BJ (cell line): ENCODE measurements at regions not wholly inside any gene's neighbourhood (a gene's known extent, or its start where the extent isn't known, plus 50 kb on each side); places are given as distances from the start of the nearest gene placed in this dataset.

ENCODE experiments used
- CTCF ChIA-PET: fragments of 350-600 bp; formaldehyde crosslinking; extraction: SDS; loops from one replicate; lab custom pipeline; 2021; ENCODE audit warnings: antibody characterized with exemption, inconsistent platforms; lab: Yijun Ruan, JAX
- POLR2A ChIA-PET: fragments of 300-600 bp; sonication (Branson Sonifier 250); formaldehyde crosslinking; extraction: SDS; loops from one replicate; lab custom pipeline; 2021; ENCODE audit warnings: antibody characterized with exemption; lab: Charles Lee
- DNase-seq: peaks from one replicate; pipeline ENCODE4 v3.0.0-alpha.2; 2011; ENCODE audit warnings: low read depth
- H3K27me3 ChIP-seq: 2 replicates; pipeline ENCODE4 v1.6.0; 2011; ENCODE audit warnings: low read length; ENCODE audit not compliant: control insufficient read depth, insufficient read depth
- H3K36me3 ChIP-seq: 2 replicates; pipeline ENCODE4 v1.5.1; 2011; ENCODE audit warnings: low read length; ENCODE audit not compliant: control insufficient read depth, insufficient read depth
- H3K4me3 ChIP-seq: 2 replicates; pipeline ENCODE4 v1.5.1; 2011; ENCODE audit warnings: low read depth, mild to moderate bottlenecking, control low read depth, low read length
- CTCF ChIP-seq: IDR thresholded peaks from 2 replicates; pipeline ENCODE4 v1.5.1; 2011; ENCODE audit warnings: low read depth, mild to moderate bottlenecking, control low read depth, inconsistent platforms, low read length, moderate library complexity; ENCODE audit not compliant: insufficient read depth

DNA sequence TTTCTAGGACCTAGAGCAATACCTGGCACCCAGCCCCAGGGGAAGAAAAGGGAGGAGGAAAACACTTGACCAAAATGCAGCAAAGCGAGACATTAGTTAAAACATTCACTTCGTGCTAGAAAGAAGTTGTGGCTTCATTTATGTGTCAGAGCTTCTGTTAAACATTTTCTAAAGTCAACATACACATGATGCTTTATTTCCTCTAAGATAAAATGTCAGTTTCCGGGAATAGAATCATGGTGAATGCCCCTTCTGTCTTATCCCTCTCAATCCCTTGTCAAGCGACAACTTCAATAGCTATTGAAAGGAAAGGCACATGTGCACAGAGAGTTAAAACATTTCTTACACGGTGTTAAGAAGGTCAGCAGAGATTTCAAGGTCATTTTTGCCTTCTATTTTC lies 404.6 kb upstream of the CWC22 start:
- DNase-seq, result no peak

DNA sequence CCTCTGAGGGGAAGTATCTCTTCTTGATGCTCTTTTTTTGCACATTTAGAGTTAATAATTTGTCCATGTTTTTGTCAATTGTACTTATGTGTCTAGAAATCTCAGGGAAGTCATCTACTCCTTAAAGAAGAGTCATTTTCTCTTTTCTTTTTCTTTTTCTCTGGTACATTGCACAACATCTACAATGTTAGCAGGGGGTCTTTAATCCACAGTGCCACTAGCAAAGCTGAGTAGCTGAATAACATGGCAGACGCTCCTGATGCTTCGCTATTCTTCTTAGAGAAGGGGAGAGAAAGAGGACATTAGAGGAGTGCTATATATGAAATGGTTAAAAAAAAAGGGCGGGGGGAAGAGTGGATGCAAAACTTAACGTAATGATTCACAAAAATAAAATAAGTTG lies 399.6 kb upstream of the CWC22 start:
- no peaks in the 10 kb centered on the region for H3K36me3 ChIP-seq
- TF ChIP-seq CTCF, result no peak
- DNase-seq, result no peak
- no peaks in the 10 kb centered on the region for H3K27me3 ChIP-seq
- CTCF ChIA-PET, result interaction anchor here (1.4 kb wide), 1 partner anchor 19 kb away, joined by 3 read pairs; no protein-coding TSS in a partner anchor
- H3K4me3 ChIP-seq, result no peak overlapping the region
- POLR2A ChIA-PET, result no interaction called here

More for the DNA sequence above, 404.6 kb upstream of the CWC22 start:
- TF ChIP-seq CTCF, result no peak
- no peaks in the 10 kb centered on the region for H3K36me3 ChIP-seq
- no peak overlapping the region for H3K4me3 ChIP-seq
- CTCF ChIA-PET, result no interaction called here
- H3K27me3 ChIP-seq, result no peaks in the 10 kb centered on the region
- POLR2A ChIA-PET, result no interaction called here

DNA sequence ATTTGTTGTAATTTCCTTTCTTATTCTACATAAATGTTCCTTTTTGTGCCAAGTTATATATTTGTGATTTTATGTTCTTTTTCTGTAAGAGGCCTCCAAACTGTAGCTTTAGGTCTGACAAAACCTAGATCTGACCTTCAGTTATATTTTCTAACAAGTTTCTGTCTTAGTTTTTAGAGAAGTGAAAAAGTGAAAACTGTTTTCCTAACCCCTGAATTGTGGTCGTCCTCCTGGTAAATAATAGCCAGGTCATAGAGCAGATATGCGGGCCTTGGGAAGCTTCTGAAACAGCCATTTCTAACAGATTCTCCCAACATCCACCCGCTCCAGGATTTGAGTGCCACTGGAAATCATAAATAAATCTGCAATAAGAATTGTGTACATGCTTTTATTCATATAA lies 398.4 kb upstream of the CWC22 start:
- no peaks in the 10 kb centered on the region for H3K36me3 ChIP-seq
- H3K27me3 ChIP-seq, result no peaks in the 10 kb centered on the region
- no peak for TF ChIP-seq CTCF
- no peak for DNase-seq
- POLR2A ChIA-PET, result no interaction called here
- H3K4me3 ChIP-seq, result no peak overlapping the region
- CTCF ChIA-PET, result interaction anchor here (1.4 kb wide), 1 partner anchor 18 kb away, joined by 3 read pairs; no protein-coding TSS in a partner anchor

DNA sequence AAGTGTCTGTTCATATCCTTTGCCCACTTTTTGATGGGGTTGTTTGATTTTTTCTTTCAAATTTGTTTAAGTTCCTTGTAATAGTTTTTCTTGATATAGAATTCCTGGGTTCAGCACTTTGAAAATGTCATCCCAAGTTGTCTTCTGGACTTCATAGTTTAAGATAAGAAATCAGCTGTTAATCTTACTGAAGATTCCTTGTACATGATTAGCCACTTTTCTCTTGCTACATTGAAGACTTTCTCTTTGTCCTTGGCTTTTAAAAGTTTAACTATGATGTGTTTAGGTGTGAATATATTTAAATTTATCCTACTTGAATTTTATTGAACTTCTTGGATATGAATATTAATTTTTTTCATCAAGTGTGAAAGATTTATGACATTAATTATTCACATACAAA lies 387.2 kb upstream of the CWC22 start:
- no peak for DNase-seq
- no peak for TF ChIP-seq CTCF
- ChIA-PET CTCF (no interaction called here), POLR2A (no interaction called here)
- no peak overlapping the region for H3K4me3 ChIP-seq
- H3K27me3 ChIP-seq, result no peaks in the 10 kb centered on the region
- no peaks in the 10 kb centered on the region for H3K36me3 ChIP-seq

GRCh38 chr2:180385601-180386201 lies 378.6 kb upstream of the CWC22 start:
- DNase-seq, result peak; percentile 62
- ChIA-PET POLR2A (no interaction called here), CTCF (no interaction called here)
- no peaks in the 10 kb centered on the region for H3K36me3 ChIP-seq
- no peak overlapping the region for H3K4me3 ChIP-seq
- no peak for TF ChIP-seq CTCF
- H3K27me3 ChIP-seq, result no peaks in the 10 kb centered on the region
